Hematopoietic multipotent progenitor cell treated with erythropoietin and hydrocortisone succinate and interleukin-3 and kit ligand, for 6 days (in vitro differentiated cells): ENCODE measurements at regions not wholly inside any gene's neighbourhood (a gene's known extent, or its start where the extent isn't known, plus 50 kb on each side); places are given as distances from the start of the nearest gene placed in this dataset.

Source experiments
- DNase-seq: peaks from one replicate; pipeline ENCODE4 v3.0.0-alpha.2; 2015

DNA sequence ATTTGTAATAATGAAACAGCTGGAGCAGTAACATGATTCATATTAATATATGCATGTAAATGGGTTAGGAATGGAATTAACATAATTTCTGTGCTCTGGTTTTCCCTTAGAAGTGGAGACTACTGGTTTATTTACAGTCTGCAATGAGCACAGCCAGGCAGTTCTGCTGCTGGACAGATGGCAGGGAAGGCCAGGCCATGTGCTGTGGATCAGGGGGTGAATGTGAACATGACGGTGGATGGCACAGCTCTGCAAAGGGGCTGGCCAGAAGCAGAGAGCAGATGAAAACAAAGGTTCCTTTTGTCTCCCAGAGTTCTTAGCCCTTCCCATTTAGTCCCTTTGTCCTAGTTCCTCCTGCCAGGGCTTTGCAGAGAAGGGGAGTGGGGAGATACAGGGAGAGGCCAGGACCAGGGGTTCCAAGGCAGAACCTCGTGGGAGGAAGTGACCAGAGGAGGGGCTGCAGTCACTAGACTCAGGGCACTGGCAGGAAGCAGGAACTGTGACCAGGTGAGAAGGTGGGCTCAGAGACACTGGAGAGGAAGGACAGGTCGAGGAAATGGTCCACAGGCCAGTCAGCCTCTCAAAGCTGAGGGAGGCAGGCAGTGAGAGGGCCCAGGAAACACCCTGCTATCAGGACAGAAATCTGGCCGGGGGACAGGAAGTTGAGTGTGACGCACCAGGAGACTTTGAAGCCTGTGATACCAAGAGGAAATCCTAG is 112.9 kb upstream of the ATP8B1 start:
- peak; percentile 7 for DNase-seq

DNA sequence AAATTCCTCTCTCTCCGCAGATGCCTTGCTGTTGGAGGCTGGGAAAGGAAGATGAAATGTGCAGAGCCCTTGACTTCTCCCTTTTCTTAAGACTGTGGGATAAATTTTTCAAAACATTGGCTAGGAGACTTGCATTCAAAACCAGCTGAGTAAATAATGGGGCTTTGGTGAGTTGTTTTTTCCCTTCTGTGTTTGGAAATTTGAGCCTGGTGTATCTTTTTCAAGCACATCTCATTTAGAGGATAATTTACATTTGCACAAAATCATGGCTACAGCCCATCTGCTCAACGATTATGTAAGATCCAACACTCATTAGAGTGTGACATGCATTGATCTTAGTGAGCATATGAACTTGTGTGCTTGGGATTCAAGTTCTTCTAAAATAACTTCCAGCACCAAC is 112.1 kb upstream of the ATP8B1 start:
- DNase-seq = no peak

GRCh38 chr18:57913686-57914085 is 110.6 kb upstream of the ATP8B1 start:
- no peak for DNase-seq

DNA sequence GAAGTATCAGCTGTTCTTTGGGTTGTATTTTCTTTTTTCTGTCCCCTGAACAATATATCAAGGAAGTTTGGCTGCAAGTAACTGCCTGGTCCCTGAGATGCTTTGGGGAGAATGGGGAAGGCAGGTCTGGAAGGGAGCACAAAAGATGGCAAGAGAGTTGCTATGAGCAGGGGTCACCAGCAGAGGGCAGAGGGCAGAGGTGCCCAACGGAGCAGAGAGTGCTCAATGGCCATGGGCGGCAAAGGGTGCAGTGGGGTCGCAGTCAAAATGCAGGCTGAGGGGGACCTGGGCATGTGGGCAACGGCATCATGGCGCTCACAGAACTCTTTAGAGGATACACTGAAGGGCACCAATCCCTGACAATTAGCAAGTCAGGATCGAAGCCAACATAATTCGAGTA is 107.7 kb upstream of the ATP8B1 start:
- DNase-seq = peak; percentile 45

- no peak for DNase-seq
These were observed 107.0 kb upstream of the ATP8B1 start for GRCh38 chr18:57910134-57910533.

DNA sequence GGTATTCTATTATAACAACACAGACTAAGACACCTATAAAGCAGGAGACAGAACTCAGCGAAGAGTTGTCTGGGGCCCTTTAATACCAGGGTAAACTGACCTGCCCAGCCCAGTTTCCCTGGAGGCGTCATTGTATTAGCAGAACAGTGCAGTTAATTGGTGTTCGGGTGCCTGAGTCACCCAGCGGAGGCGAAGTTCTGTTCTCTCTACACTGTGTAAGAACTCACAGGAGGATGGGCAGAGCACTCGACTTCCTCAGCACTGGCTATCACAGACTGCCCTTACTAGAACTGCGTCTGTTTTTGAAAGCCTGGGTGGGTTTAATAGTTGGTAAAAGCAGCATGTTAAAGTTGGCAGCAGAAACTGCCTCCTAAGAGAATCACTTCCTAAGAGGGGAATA is 106.5 kb upstream of the ATP8B1 start:
- no peak for DNase-seq

DNA sequence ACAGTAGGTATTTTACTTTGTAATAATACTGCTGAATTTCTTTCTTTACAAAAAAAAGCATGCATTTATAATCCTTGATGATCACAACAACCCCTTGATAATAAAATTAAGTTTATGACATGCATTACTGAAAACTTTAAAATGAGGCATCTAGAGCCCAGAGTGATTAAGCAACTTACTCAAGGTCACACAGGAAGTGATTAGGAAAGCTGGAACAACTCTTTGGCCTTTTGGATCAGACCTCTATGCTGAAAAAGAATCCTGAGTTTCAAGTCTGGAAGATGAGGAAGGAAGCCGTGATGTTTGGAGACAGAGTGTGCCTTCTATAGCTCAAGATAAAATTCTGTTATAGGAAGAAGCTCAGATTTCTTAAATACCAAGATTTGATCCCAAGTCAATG is 105.0 kb upstream of the ATP8B1 start:
- no peak for DNase-seq

- DNase-seq = no peak
These were observed 104.4 kb upstream of the ATP8B1 start for GRCh38 chr18:57907550-57907949.

DNA sequence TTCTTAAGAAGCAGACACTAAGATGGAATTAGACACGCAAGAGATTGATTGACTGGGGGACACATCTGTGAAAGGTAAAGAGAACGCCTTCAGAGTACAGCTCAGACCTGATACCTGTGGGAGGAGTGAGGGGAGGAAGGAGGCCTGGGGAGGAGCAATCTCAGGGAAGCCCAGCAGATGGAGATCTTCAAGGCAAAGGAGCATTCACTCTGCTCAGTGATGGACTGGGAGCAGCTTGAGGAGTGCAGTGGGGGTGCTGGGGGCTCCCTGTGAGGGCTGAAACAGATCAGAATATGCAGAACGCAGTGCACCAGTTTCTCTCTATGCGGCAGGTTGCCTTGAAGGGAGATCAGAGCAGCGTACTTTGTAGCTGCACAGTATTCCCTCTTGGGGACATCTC is 103.7 kb upstream of the ATP8B1 start:
- DNase-seq = no peak

GRCh38 chr18:57904535-57904934 is 101.4 kb upstream of the ATP8B1 start:
- no peak for DNase-seq

- DNase-seq = no peak
These were observed 99.6 kb upstream of the ATP8B1 start for GRCh38 chr18:57902721-57903120.

GRCh38 chr18:57901825-57902589 is 98.9 kb upstream of the ATP8B1 start:
- no peak for DNase-seq

DNA sequence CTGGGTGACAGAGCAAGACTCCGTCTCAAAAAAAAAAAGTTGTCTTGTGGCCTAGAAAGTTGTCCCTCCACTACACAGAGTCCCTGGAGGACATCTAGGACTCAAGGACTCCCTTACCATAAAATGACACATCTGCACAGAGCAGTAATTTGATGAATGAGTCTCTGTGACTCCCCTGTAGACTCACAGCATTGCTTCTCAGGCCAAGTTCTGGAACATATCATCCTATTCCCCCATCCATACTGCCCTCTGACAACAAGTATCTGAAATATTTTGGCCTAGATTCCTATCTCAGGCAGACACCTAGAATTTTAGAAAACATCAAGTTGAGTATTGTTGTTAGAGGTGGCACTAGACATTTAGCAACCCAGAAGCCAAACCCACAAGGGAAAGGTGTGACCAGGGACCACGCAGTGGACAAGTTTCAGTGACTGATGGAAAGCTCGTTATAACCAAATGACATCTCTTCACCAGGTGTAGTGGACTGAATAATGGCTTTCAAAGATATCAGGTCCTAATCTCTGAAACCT is 97.9 kb upstream of the ATP8B1 start:
- no peak for DNase-seq

- DNase-seq = no peak
These were observed 95.5 kb upstream of the ATP8B1 start for GRCh38 chr18:57898506-57899124.

- no peak for DNase-seq
These were observed 92.1 kb upstream of the ATP8B1 start for GRCh38 chr18:57895182-57895581.

GRCh38 chr18:57891707-57892391 is 88.7 kb upstream of the ATP8B1 start:
- DNase-seq = no peak

DNA sequence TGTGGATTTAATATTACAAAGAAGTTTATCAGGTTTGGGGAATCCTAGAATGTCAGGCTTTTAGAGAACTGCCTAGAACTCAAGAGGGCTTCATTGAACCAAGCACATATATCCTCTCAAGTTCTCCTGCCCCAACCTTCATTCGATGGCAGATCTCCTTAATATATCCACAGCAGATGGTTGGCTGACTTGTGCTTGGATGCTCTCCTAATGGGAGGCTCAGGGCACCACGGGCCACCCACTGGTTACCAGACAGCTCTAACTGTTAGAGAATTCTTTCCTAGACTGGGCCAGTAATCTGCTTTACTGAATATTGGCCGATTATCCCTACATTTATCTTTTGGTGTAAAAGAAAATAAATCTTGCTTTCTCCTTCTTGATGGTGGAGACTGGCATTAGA is 87.2 kb upstream of the ATP8B1 start:
- no peak for DNase-seq

- no peak for DNase-seq
These were observed 86.7 kb upstream of the ATP8B1 start for GRCh38 chr18:57889841-57890240.

DNA sequence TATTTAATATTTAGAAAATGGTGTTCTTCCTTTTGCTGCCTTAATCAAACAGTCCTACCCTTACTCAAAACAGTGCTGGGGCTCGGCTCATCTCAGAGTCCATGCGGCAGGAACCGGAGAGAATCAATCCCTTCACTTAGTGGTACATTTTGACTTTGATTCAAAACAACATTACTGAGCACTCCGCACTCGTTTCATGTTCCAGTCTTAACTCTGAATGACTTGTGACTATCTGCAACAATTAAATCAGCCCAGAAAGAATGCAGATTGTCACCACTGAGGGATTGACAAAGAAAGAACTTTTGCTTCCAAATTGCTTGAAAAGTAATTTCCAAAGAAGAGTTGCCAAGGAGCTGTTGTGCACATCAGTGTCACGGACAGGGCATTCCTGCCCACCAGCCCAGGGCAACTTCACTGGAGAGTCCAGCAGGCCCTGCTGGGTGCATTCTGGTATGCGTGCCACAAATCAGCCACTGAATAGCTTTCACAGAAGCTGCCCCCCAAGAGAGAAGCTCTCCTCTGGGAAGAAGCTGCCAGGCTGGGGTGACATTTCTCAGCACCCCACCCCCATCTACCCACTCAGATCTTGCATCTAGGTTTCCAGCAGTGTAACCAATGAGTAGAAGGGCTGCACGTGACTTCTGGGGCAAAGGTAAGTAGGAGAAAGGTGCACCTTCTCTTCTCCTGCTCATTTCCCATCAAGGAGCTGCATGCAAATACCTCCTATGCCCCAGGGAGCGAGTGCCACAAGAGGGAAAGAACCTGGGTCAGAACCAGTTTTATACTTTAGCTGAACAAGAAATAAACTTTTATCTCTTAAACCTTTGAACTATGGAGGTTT is 84.6 kb upstream of the ATP8B1 start:
- no peak for DNase-seq

- no peak for DNase-seq
These were observed 82.8 kb upstream of the ATP8B1 start for GRCh38 chr18:57885931-57886330.

GRCh38 chr18:57882465-57882864 is 79.3 kb upstream of the ATP8B1 start:
- DNase-seq = no peak

DNA sequence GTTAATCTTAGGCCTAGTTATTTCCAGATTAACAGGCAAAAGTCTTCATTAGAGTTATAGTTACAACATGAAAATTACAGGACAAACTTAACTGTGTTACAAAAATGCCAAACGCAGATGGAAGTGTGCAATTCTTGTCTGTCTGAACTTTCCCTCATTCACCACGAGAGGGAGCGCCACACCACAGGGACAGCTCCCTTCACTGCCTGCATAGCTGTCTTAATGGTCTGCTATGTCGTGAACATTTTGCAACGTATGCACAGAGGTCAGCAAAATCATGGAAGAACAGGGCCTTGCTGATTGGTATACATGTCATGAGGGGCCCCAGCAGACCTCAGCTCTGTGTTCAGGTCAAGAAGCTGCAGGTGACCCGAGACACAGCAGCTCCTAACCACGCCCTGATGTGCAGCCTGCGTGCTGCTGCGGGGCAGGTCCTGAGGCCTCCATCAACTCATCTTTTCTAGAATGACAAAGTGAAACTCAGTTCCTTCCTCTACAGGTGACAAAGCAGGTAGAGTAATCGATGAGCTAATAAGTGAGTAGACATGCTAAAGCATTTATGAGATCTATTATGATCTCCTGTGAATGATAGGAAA is 78.8 kb upstream of the ATP8B1 start:
- DNase-seq = peak; percentile 85
